ENCODE measurements at regions not wholly inside any gene's neighbourhood (a gene's known extent, or its start where the extent isn't known, plus 50 kb on each side); places are given as distances from the start of the nearest gene placed in this dataset.

DNA sequence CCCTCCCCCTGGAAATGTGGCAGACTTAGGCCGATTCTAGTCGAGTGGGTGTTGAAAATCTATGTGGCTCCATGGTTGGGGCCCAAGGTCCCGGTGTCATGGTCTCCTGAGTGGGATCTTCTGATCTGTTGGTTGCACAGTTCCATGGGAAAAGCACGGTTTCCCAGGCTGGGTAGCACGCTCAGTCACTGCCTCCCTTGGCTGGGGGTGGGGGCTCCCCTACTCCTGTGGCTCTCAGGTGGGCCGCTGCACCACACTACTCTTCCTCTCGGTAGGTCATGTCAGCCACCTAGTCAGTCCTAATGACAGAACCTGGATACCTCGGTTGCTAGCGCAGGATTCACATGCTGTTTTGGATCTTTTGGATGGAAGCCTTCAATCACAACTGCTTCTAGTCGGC lies 247.0 kb downstream of the SPRY2 start (continued):
- TF ChIP-seq, protein P1, sequence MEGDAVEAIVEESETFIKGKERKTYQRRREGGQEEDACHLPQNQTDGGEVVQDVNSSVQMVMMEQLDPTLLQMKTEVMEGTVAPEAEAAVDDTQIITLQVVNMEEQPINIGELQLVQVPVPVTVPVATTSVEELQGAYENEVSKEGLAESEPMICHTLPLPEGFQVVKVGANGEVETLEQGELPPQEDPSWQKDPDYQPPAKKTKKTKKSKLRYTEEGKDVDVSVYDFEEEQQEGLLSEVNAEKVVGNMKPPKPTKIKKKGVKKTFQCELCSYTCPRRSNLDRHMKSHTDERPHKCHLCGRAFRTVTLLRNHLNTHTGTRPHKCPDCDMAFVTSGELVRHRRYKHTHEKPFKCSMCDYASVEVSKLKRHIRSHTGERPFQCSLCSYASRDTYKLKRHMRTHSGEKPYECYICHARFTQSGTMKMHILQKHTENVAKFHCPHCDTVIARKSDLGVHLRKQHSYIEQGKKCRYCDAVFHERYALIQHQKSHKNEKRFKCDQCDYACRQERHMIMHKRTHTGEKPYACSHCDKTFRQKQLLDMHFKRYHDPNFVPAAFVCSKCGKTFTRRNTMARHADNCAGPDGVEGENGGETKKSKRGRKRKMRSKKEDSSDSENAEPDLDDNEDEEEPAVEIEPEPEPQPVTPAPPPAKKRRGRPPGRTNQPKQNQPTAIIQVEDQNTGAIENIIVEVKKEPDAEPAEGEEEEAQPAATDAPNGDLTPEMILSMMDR (IDR thresholded peaks at IDR 0.05 in 2 of 3, conservative IDR thresholded peaks at IDR 0.05 in 1 of 3; ENCODE audit: borderline replicate concordance in 1 of 3, insufficient read depth in 1 of 3, low read depth in 2 of 3, low read length in 2 of 3) = no peak
- no peak for TF ChIP-seq FOSL1 (IDR thresholded peaks at IDR 0.05; ENCODE audit: low read depth)
- no peak for TF ChIP-seq EZH2phosphoT487 (IDR thresholded peaks at IDR 0.05; ENCODE audit: borderline replicate concordance)
- TF ChIP-seq CEBPB (IDR thresholded peaks at IDR 0.05; ENCODE audit: low read depth) = no peak

DNA sequence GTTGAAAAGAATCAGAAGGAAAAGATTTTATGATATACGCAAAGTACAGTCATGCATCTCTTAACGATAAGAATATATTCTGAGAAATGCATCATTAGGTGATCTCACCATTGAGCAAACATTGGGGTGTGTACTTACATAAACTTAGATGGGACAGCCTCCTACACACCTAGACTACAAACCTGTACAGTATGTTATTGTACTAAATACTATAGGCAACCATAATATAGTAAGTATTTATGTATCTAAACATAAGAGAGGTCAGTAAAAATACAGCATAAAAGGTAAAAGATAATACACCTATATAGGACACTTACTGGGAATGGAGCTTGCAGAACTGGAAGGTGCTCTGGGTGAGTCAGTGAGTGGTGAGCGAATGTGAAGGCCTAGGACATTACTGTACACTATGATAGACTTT lies 254.6 kb downstream of the SPRY2 start:
- POLR2A ChIA-PET = no interaction called here
- RAD21 ChIA-PET (ENCODE audit: low non-redundant PET in 1 of 2, low total read pairs in 2 of 2, uncharacterized antibody in 2 of 2, unreplicated experiment in 2 of 2) = no interaction called here
- no peak overlapping the region for H2AFZ ChIP-seq (ENCODE audit: low read depth, low read length, poor library complexity, severe bottlenecking)
- no peak overlapping the region for H3K9ac ChIP-seq (ENCODE audit: low read length)
- intact Hi-C loops (cut with micrococcal nuclease) = no loop called here
- BruUV-seq (replicated peaks) = no TSS peak
- H3K27me3 ChIP-seq (ENCODE audit: insufficient read depth, low read length) = no peaks in the 10 kb centered on the region
- H3K36me3 ChIP-seq (ENCODE audit: control insufficient read depth in 1 of 2, insufficient read depth in 2 of 2, low read length in 2 of 2) = no peaks in the 10 kb centered on the region
- DNase-seq (ENCODE audit: low read depth, low spot score) = no peak
- H3K4me2 ChIP-seq (ENCODE audit: low read length) = no peak overlapping the region
- H3K9me3 ChIP-seq (ENCODE audit: control insufficient read depth in 1 of 2, insufficient read depth in 1 of 2, low read depth in 1 of 2, low read length in 2 of 2) = no peaks in the 10 kb centered on the region; a peak in 1 of 4 replicates
- H3K4me3 ChIP-seq (replicated peaks in 1 of 2; ENCODE audit: low read depth in 1 of 2, low read length in 2 of 2) = no peak overlapping the region
- peaks cover 3 to 9% of the 10 kb centered on the region in 2 experiments; a peak in 3 of 4 replicates for H3K4me1 ChIP-seq (ENCODE audit: control insufficient read depth in 1 of 2, insufficient read depth in 2 of 2, low read length in 2 of 2)
- no peaks in the 10 kb centered on the region for H4K20me1 ChIP-seq (ENCODE audit: insufficient read depth)
- no peak overlapping the region for H3K27ac ChIP-seq (ENCODE audit: low read depth, low read length)
- no peaks in the 10 kb centered on the region for H3K79me2 ChIP-seq (ENCODE audit: insufficient read depth, low read length)
- no peaks in the 10 kb centered on the region for H3K9me2 ChIP-seq (ENCODE audit: insufficient read depth)
- CTCF ChIA-PET = no interaction called here
- ATAC-seq = no peak
- TF ChIP-seq, protein P2, sequence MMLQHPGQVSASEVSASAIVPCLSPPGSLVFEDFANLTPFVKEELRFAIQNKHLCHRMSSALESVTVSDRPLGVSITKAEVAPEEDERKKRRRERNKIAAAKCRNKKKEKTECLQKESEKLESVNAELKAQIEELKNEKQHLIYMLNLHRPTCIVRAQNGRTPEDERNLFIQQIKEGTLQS (IDR thresholded peaks at IDR 0.05) = no peak
- no peak for TF ChIP-seq SIN3A (IDR thresholded peaks at IDR 0.05; ENCODE audit: low read depth)
- no peak for TF ChIP-seq TCF7L2 (IDR thresholded peaks at IDR 0.05; ENCODE audit: borderline replicate concordance, extremely low read depth, insufficient read depth, insufficient read length)
- TF ChIP-seq, protein P1 (IDR thresholded peaks at IDR 0.05 in 2 of 3, conservative IDR thresholded peaks at IDR 0.05 in 1 of 3; ENCODE audit: borderline replicate concordance in 1 of 3, insufficient read depth in 1 of 3, low read depth in 2 of 3, low read length in 2 of 3) = no peak
- no peak for TF ChIP-seq POLR2AphosphoS5 (IDR thresholded peaks at IDR 0.05; ENCODE audit: low read depth, low read length)
- TF ChIP-seq ZFX (IDR thresholded peaks at IDR 0.05) = no peak
- TF ChIP-seq ZNF274 (IDR thresholded peaks at IDR 0.05; ENCODE audit: low read depth, low read length) = no peak
- no peak for TF ChIP-seq JUND (IDR thresholded peaks at IDR 0.05)
- TF ChIP-seq POLR2A (IDR thresholded peaks at IDR 0.05; ENCODE audit: borderline replicate concordance, extremely low read depth, insufficient read depth, insufficient read length) = no peak
- no peak for TF ChIP-seq YY1 (IDR thresholded peaks at IDR 0.05; ENCODE audit: extremely low read depth, insufficient replicate concordance, low read depth, low read length)
- TF ChIP-seq SRF (IDR thresholded peaks at IDR 0.05; ENCODE audit: low read depth) = no peak
- TF ChIP-seq SP1 (IDR thresholded peaks at IDR 0.05; ENCODE audit: low read depth) = no peak
- TF ChIP-seq, protein P3, sequence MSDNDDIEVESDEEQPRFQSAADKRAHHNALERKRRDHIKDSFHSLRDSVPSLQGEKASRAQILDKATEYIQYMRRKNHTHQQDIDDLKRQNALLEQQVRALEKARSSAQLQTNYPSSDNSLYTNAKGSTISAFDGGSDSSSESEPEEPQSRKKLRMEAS (IDR thresholded peaks at IDR 0.05) = no peak
- TF ChIP-seq, protein P4, sequence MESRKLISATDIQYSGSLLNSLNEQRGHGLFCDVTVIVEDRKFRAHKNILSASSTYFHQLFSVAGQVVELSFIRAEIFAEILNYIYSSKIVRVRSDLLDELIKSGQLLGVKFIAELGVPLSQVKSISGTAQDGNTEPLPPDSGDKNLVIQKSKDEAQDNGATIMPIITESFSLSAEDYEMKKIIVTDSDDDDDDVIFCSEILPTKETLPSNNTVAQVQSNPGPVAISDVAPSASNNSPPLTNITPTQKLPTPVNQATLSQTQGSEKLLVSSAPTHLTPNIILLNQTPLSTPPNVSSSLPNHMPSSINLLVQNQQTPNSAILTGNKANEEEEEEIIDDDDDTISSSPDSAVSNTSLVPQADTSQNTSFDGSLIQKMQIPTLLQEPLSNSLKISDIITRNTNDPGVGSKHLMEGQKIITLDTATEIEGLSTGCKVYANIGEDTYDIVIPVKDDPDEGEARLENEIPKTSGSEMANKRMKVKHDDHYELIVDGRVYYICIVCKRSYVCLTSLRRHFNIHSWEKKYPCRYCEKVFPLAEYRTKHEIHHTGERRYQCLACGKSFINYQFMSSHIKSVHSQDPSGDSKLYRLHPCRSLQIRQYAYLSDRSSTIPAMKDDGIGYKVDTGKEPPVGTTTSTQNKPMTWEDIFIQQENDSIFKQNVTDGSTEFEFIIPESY (IDR thresholded peaks at IDR 0.05; ENCODE audit: extremely low read depth, insufficient replicate concordance, low read length) = no peak
- no peak for TF ChIP-seq EGR1 (IDR thresholded peaks at IDR 0.05; ENCODE audit: low read depth)
